ENCODE measurements at regions not wholly inside any gene's neighbourhood (a gene's known extent, or its start where the extent isn't known, plus 50 kb on each side); places are given as distances from the start of the nearest gene placed in this dataset.

- Histone ChIP-seq H3K4me2 (ENCODE audit: low read length) (no peak overlapping the region), H3K4me3 (ENCODE audit: low read length) (no peak overlapping the region), H3K4me1 (ENCODE audit: control insufficient read depth, low read length) (no peaks in the 10 kb centered on the region), H3K79me2 (ENCODE audit: control insufficient read depth, low read length) (no peaks in the 10 kb centered on the region), H3K27me3 (ENCODE audit: control insufficient read depth, low read length) (no peaks in the 10 kb centered on the region), H3K36me3 (ENCODE audit: control insufficient read depth, low read length) (no peaks in the 10 kb centered on the region), H3K9me2 (replicated peaks; ENCODE audit: control insufficient read depth, low read length) (no peaks in the 10 kb centered on the region), H3K27ac (ENCODE audit: low read depth, low read length) (no peak overlapping the region), H3K9me3 (ENCODE audit: control insufficient read depth, insufficient read depth, low read length) (no peaks in the 10 kb centered on the region), H3F3A (ENCODE audit: control insufficient read depth, insufficient read depth) (no peaks in the 10 kb centered on the region), H4K20me1 (ENCODE audit: control insufficient read depth, insufficient read depth, low read depth, low read length) (no peaks in the 10 kb centered on the region)
- no peak for TF ChIP-seq EZH2phosphoT487 (IDR thresholded peaks at IDR 0.05; ENCODE audit: borderline replicate concordance, low read length)
- peak; percentile 29 for TF ChIP-seq CTCF (IDR thresholded peaks at IDR 0.05; ENCODE audit: low read depth, low read length, poor library complexity, severe bottlenecking)
These were observed 269.3 kb upstream of the MIR17HG start for GRCh38 chr13:91078093-91078679.

GRCh38 chr13:91079176-91079575 lies 268.3 kb upstream of the MIR17HG start:
- no peaks in the 10 kb centered on the region for H4K20me1 ChIP-seq (ENCODE audit: control insufficient read depth, insufficient read depth, low read depth, low read length)
- no peaks in the 10 kb centered on the region for H3K9me3 ChIP-seq (ENCODE audit: control insufficient read depth, insufficient read depth, low read length)
- H3K27me3 ChIP-seq (ENCODE audit: control insufficient read depth, low read length), result no peaks in the 10 kb centered on the region
- H3K4me3 ChIP-seq (ENCODE audit: low read length), result no peak overlapping the region
- H3K36me3 ChIP-seq (ENCODE audit: control insufficient read depth, low read length), result no peaks in the 10 kb centered on the region
- no peaks in the 10 kb centered on the region for H3K9me2 ChIP-seq (replicated peaks; ENCODE audit: control insufficient read depth, low read length)
- H3K4me2 ChIP-seq (ENCODE audit: low read length), result no peak overlapping the region
- H3F3A ChIP-seq (ENCODE audit: control insufficient read depth, insufficient read depth), result no peaks in the 10 kb centered on the region
- H3K79me2 ChIP-seq (ENCODE audit: control insufficient read depth, low read length), result no peaks in the 10 kb centered on the region
- no peaks in the 10 kb centered on the region for H3K4me1 ChIP-seq (ENCODE audit: control insufficient read depth, low read length)
- TF ChIP-seq EZH2phosphoT487 (IDR thresholded peaks at IDR 0.05; ENCODE audit: borderline replicate concordance, low read length) (no peak), CTCF (IDR thresholded peaks at IDR 0.05; ENCODE audit: low read depth, low read length, poor library complexity, severe bottlenecking) (no peak)
- no peak overlapping the region for H3K27ac ChIP-seq (ENCODE audit: low read depth, low read length)

- no peaks in the 10 kb centered on the region for H3K79me2 ChIP-seq (ENCODE audit: control insufficient read depth, low read length)
- H3K4me3 ChIP-seq (ENCODE audit: low read length), result no peak overlapping the region
- H3K9me2 ChIP-seq (replicated peaks; ENCODE audit: control insufficient read depth, low read length), result no peaks in the 10 kb centered on the region
- no peaks in the 10 kb centered on the region for H3F3A ChIP-seq (ENCODE audit: control insufficient read depth, insufficient read depth)
- no peak overlapping the region for H3K4me2 ChIP-seq (ENCODE audit: low read length)
- H3K36me3 ChIP-seq (ENCODE audit: control insufficient read depth, low read length), result no peaks in the 10 kb centered on the region
- no peak overlapping the region for H3K27ac ChIP-seq (ENCODE audit: low read depth, low read length)
- H3K27me3 ChIP-seq (ENCODE audit: control insufficient read depth, low read length), result no peaks in the 10 kb centered on the region
- no peak for TF ChIP-seq EZH2phosphoT487 (IDR thresholded peaks at IDR 0.05; ENCODE audit: borderline replicate concordance, low read length)
- no peak for TF ChIP-seq CTCF (IDR thresholded peaks at IDR 0.05; ENCODE audit: low read depth, low read length, poor library complexity, severe bottlenecking)
- no peaks in the 10 kb centered on the region for H3K4me1 ChIP-seq (ENCODE audit: control insufficient read depth, low read length)
- no peaks in the 10 kb centered on the region for H3K9me3 ChIP-seq (ENCODE audit: control insufficient read depth, insufficient read depth, low read length)
- H4K20me1 ChIP-seq (ENCODE audit: control insufficient read depth, insufficient read depth, low read depth, low read length), result no peaks in the 10 kb centered on the region
These were observed 262.4 kb upstream of the MIR17HG start for GRCh38 chr13:91085127-91085526.
